Fibroblast of lung (primary cell): ENCODE measurements at regions not wholly inside any gene's neighbourhood (a gene's known extent, or its start where the extent isn't known, plus 50 kb on each side); places are given as distances from the start of the nearest gene placed in this dataset.

Source experiments
- DNase-seq, 2 donors: peaks; one replicate each; pipeline versions ENCODE4 v3.0.0 to v3.0.0-alpha.2; 2010; ENCODE audit warnings: low read depth in 2 of 2
- H2AFZ ChIP-seq: 2 replicates; pipeline ENCODE4 v1.5.1; 2012; ENCODE audit warnings: low read length, control low read depth, inconsistent platforms
- H3K27ac ChIP-seq: 2 replicates; pipeline ENCODE4 v1.5.1; 2011; ENCODE audit warnings: low read length, control low read depth; ENCODE audit not compliant: insufficient read depth
- H3K27me3 ChIP-seq: 2 replicates; pipeline ENCODE4 v1.5.1; 2011; ENCODE audit warnings: mild to moderate bottlenecking, low read length; ENCODE audit not compliant: control insufficient read depth, insufficient read depth
- H3K36me3 ChIP-seq: 2 replicates; pipeline ENCODE4 v1.5.1; 2011; ENCODE audit warnings: low read length; ENCODE audit not compliant: control insufficient read depth, insufficient read depth
- H3K4me1 ChIP-seq: 2 replicates; pipeline ENCODE4 v1.5.1; 2011; ENCODE audit warnings: low read length; ENCODE audit not compliant: control insufficient read depth, insufficient read depth; ENCODE audit errors: extremely low read depth
- H3K4me2 ChIP-seq: 2 replicates; pipeline ENCODE4 v1.5.1; 2011; ENCODE audit warnings: low read length, control low read depth; ENCODE audit not compliant: insufficient read depth; ENCODE audit errors: extremely low read depth
- H3K4me3 ChIP-seq, 4 experiments: fragments of 200-600 bp in 1 of 4; sonication (generic) in 1 of 4; replicated peaks in 1 of 4; 2 replicates each; pipeline ENCODE4 v1.5.1; 2011 to 2016; ENCODE audit warnings: low read length in 4 of 4, low read depth in 3 of 4, mild to moderate bottlenecking in 3 of 4, control low read depth in 2 of 4, inconsistent platforms in 1 of 4, mixed read lengths in 1 of 4; ENCODE audit not compliant: insufficient read depth in 1 of 4; ENCODE audit errors: control extremely low read depth in 1 of 4
- H3K79me2 ChIP-seq: 2 replicates; pipeline ENCODE4 v1.5.1; 2012; ENCODE audit warnings: mild to moderate bottlenecking, low read length, inconsistent platforms; ENCODE audit not compliant: control insufficient read depth, insufficient read depth
- H3K9ac ChIP-seq: 2 replicates; pipeline ENCODE4 v1.5.1; 2011; ENCODE audit warnings: mild to moderate bottlenecking, low read length, control low read depth; ENCODE audit not compliant: insufficient read depth
- H3K9me3 ChIP-seq: 2 replicates; pipeline ENCODE4 v1.5.1; 2012; ENCODE audit warnings: low read depth, low read length; ENCODE audit not compliant: control insufficient read depth, insufficient read depth
- H4K20me1 ChIP-seq: 2 replicates; pipeline ENCODE4 v1.5.1; 2011; ENCODE audit warnings: low read length; ENCODE audit not compliant: control insufficient read depth, insufficient read depth; ENCODE audit errors: extremely low read depth
- EZH2 ChIP-seq: IDR thresholded peaks from 2 replicates; pipeline ENCODE4 v1.5.1; 2012; ENCODE audit warnings: low read length, control low read depth, mild to moderate bottlenecking; ENCODE audit errors: missing control alignments
- TF ChIP-seq, protein P1 (sequence below), 2 donors: IDR thresholded peaks in 1 of 2; conservative IDR thresholded peaks in 1 of 2; 1 replicate in 1 of 2; 2 replicates in 1 of 2; pipeline ENCODE4 v1.5.1; 2011 to 2012; ENCODE audit warnings: low read length in 2 of 2, control low read depth in 1 of 2, inconsistent platforms in 1 of 2, low read depth in 1 of 2, mild to moderate bottlenecking in 1 of 2

DNA sequence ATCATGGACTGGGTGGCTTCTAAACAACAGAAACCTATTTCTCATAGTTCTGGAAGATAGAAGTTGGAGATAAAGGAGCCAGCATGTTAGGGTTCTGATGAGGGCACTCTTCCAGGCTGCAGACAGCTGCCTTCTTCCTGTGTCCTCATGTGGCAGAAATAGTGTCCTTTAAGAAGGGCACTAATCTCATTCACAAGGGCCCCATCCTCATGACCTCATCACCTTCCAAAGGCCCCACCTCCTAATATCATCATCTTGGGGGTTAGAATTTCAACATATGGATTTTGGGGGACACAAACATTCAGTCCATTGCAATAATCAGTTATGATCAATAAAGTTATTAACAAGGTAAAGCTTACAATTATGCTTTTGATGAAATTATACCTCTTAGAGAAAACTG lies 130.8 kb upstream of the SLC22A23 start:
- Histone ChIP-seq H3K4me1 (peaks cover 6% of the 10 kb centered on the region), H3K36me3 (no peaks in the 10 kb centered on the region), H3K79me2 (no peaks in the 10 kb centered on the region), H3K9me3 (no peaks in the 10 kb centered on the region), H3K4me2 (no peak overlapping the region), H3K9ac (no peak overlapping the region), H3K27me3 (no peaks in the 10 kb centered on the region), H4K20me1 (no peaks in the 10 kb centered on the region), H2AFZ (no peak overlapping the region), H3K27ac (no peak overlapping the region), H3K4me3 (no peak overlapping the region)
- no peak for DNase-seq
- TF ChIP-seq, protein P1, sequence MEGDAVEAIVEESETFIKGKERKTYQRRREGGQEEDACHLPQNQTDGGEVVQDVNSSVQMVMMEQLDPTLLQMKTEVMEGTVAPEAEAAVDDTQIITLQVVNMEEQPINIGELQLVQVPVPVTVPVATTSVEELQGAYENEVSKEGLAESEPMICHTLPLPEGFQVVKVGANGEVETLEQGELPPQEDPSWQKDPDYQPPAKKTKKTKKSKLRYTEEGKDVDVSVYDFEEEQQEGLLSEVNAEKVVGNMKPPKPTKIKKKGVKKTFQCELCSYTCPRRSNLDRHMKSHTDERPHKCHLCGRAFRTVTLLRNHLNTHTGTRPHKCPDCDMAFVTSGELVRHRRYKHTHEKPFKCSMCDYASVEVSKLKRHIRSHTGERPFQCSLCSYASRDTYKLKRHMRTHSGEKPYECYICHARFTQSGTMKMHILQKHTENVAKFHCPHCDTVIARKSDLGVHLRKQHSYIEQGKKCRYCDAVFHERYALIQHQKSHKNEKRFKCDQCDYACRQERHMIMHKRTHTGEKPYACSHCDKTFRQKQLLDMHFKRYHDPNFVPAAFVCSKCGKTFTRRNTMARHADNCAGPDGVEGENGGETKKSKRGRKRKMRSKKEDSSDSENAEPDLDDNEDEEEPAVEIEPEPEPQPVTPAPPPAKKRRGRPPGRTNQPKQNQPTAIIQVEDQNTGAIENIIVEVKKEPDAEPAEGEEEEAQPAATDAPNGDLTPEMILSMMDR (conservative IDR thresholded peaks at IDR 0.05 in 1 of 2, IDR thresholded peaks at IDR 0.05 in 1 of 2; ENCODE audit: low read depth in 1 of 2, low read length in 2 of 2) = no peak
- TF ChIP-seq EZH2 = no peak

DNA sequence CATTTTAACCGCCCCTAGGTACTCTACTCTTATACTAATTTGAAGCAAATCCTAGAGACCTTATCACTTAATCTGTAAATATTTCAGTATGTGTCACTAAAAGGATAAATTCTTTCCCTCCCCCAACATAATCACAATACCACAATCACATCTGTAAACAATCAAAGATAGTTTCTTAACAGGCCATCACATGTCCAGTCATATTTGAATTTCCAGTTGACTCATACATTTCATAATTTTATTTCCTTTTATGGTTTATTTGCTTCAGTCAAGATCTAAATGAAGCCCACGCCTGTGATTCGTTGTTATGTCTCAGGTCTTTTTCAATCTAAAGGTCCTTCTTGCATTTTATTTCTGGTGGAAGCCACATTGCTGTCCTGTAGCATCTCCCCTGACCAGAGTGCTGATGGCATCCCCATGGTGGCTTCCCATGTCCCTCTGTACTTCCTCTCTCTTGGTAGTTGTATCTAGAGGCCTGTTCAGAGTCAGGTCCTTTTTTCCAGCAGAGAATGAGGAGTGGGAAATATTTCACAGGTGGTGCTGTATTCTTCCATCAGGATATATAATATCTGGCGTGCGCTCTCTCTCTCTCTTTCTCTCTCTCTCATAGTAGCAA lies 128.6 kb upstream of the SLC22A23 start:
- Histone ChIP-seq H3K4me3 (no peak overlapping the region), H3K9ac (no peak overlapping the region), H3K4me2 (no peak overlapping the region), H3K4me1 (peaks cover 5% of the 10 kb centered on the region), H4K20me1 (no peaks in the 10 kb centered on the region), H3K79me2 (no peaks in the 10 kb centered on the region), H3K9me3 (no peaks in the 10 kb centered on the region), H3K36me3 (no peaks in the 10 kb centered on the region), H3K27ac (peak overlapping the region; percentile 26), H3K27me3 (no peaks in the 10 kb centered on the region), H2AFZ (no peak overlapping the region)
- TF ChIP-seq, protein P1 (conservative IDR thresholded peaks at IDR 0.05 in 1 of 2, IDR thresholded peaks at IDR 0.05 in 1 of 2; ENCODE audit: low read depth in 1 of 2, low read length in 2 of 2) = no peak
- no peak for TF ChIP-seq EZH2
- peak; percentile 78 to 91 for DNase-seq

DNA sequence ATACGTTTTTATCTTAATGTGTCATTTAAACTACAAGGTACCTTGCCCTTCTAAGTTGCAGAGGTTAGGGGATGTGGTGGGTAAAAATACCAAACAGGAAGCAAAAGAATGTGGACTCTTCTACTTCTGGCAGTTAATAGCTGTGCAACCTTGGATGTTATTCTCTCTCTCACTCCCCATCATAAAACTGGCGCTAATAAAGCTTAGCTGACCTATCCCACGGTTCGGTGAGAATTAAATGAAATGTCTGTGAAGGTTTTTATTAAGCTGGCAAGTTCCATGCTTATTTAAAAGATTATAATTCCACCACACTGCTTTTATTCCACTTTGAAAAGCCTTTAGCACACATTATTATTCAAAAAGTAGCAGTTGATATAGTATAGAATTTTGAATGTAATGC lies 127.8 kb upstream of the SLC22A23 start:
- DNase-seq = peak in 1 of 2 donors; percentile 23
- Histone ChIP-seq H2AFZ (no peak overlapping the region), H3K36me3 (no peaks in the 10 kb centered on the region), H3K79me2 (no peaks in the 10 kb centered on the region), H3K27me3 (no peaks in the 10 kb centered on the region), H3K4me3 (no peak overlapping the region), H3K27ac (no peak overlapping the region), H4K20me1 (no peaks in the 10 kb centered on the region), H3K4me1 (peaks cover 5% of the 10 kb centered on the region), H3K9me3 (no peaks in the 10 kb centered on the region), H3K4me2 (no peak overlapping the region), H3K9ac (no peak overlapping the region)
- no peak for TF ChIP-seq EZH2
- TF ChIP-seq, protein P1 (conservative IDR thresholded peaks at IDR 0.05 in 1 of 2, IDR thresholded peaks at IDR 0.05 in 1 of 2; ENCODE audit: low read depth in 1 of 2, low read length in 2 of 2) = no peak
